SK-N-SH (cell line): ENCODE measurements at regions not wholly inside any gene's neighbourhood (a gene's known extent, or its start where the extent isn't known, plus 50 kb on each side); places are given as distances from the start of the nearest gene placed in this dataset.

Source experiments
- CTCF ChIA-PET: fragments of 300-600, 350-600 bp; formaldehyde crosslinking; extraction: SDS; loops from one replicate; lab custom pipeline; 2021; lab: Yijun Ruan, JAX
- POLR2A ChIA-PET: fragments of 350-600 bp; sonication (Branson Sonifier 250); formaldehyde crosslinking; extraction: SDS; loops from one replicate; lab custom pipeline; 2020; ENCODE audit warnings: antibody characterized with exemption, inconsistent platforms; lab: Yijun Ruan, JAX
- DNase-seq: peaks from one replicate; pipeline ENCODE4 v3.0.0; 2012
- H2AFZ ChIP-seq: fragments of 200-600 bp; sonication (generic); 2 replicates; pipeline ENCODE4 v1.8.1; 2016; ENCODE audit warnings: antibody characterized with exemption, mild to moderate bottlenecking, low read depth
- H3F3A ChIP-seq: fragments of 200-600 bp; sonication (generic); replicated peaks from 2 replicates; pipeline ENCODE3; 2016; ENCODE audit warnings: antibody characterized with exemption, mild to moderate bottlenecking; ENCODE audit not compliant: insufficient read depth
- H3K27ac ChIP-seq, 2 experiments: fragments of 200-500 bp in 1 of 2; fragments of 200-600 bp in 1 of 2; sonication (Bioruptor generic) in 1 of 2; sonication (generic), shearing (Covaris generic) in 1 of 2; 2 replicates each; pipeline versions ENCODE4 v1.5.1 to v1.6.1; 2014 to 2016; ENCODE audit warnings: low read depth in 2 of 2, inconsistent platforms in 1 of 2, low read length in 1 of 2, mild to moderate bottlenecking in 1 of 2, mixed read lengths in 1 of 2
- H3K27me3 ChIP-seq: fragments of 200-600 bp; sonication (generic), shearing (Covaris generic); 2 replicates; pipeline ENCODE4 v1.6.1; 2016; ENCODE audit warnings: mixed run types; ENCODE audit not compliant: insufficient read depth
- H3K36me3 ChIP-seq, 2 experiments: fragments of 200-500 bp in 1 of 2; fragments of 200-600 bp in 1 of 2; sonication (Bioruptor generic) in 1 of 2; sonication (generic) in 1 of 2; replicated peaks in 1 of 2; 2 replicates each; pipeline versions ENCODE3 to v1.5.1; 2014 to 2016; ENCODE audit warnings: low read length in 1 of 2, mild to moderate bottlenecking in 1 of 2; ENCODE audit not compliant: insufficient read depth in 2 of 2, control insufficient read depth in 1 of 2
- H3K4me1 ChIP-seq, 2 experiments: fragments of 200-500 bp in 1 of 2; fragments of 200-600 bp in 1 of 2; sonication (Bioruptor generic) in 1 of 2; sonication (generic), shearing (Covaris generic) in 1 of 2; 2 replicates each; pipeline versions ENCODE4 v1.5.1 to v1.6.1; 2014 to 2016; ENCODE audit warnings: low read depth in 1 of 2, low read length in 1 of 2, mixed run types in 1 of 2; ENCODE audit not compliant: insufficient read depth in 2 of 2, control insufficient read depth in 1 of 2
- H3K4me2 ChIP-seq: fragments of 200-600 bp; sonication (generic), shearing (Covaris generic); 2 replicates; pipeline ENCODE4 v1.6.1; 2017; ENCODE audit warnings: mixed run types
- H3K4me3 ChIP-seq, 2 experiments: fragments of 200-500 bp in 1 of 2; fragments of 200-600 bp in 1 of 2; sonication (Bioruptor generic) in 1 of 2; sonication (generic), shearing (Covaris generic) in 1 of 2; 2 replicates each; pipeline versions ENCODE4 v1.5.1 to v1.8.1; 2014 to 2016; ENCODE audit warnings: low read depth in 2 of 2, inconsistent platforms in 1 of 2, low read length in 1 of 2, mild to moderate bottlenecking in 1 of 2, mixed read lengths in 1 of 2, moderate library complexity in 1 of 2
- H3K79me2 ChIP-seq: fragments of 200-600 bp; sonication (generic); 2 replicates; pipeline ENCODE4 v1.8.1; 2017; ENCODE audit warnings: mild to moderate bottlenecking; ENCODE audit not compliant: insufficient read depth
- H3K9ac ChIP-seq: fragments of 200-600 bp; sonication (generic); 2 replicates; pipeline ENCODE4 v1.6.1; 2017; ENCODE audit warnings: mixed run types
- H3K9me2 ChIP-seq: fragments of 200-600 bp; sonication (generic); 2 replicates; pipeline ENCODE4 v1.6.1; 2017; ENCODE audit warnings: mixed run types
- H3K9me3 ChIP-seq: fragments of 200-600 bp; sonication (generic); 2 replicates; pipeline ENCODE4 v1.6.1; 2017; ENCODE audit warnings: mixed run types, mild to moderate bottlenecking, moderate library complexity
- H4K20me1 ChIP-seq: fragments of 200-600 bp; sonication (generic); 2 replicates; pipeline ENCODE4 v1.6.1; 2017; ENCODE audit warnings: mild to moderate bottlenecking, mixed run types; ENCODE audit not compliant: insufficient read depth
- EZH2phosphoT487 ChIP-seq: fragments of 200-600 bp; sonication (generic); IDR thresholded peaks from 2 replicates; pipeline ENCODE4 v1.6.1; 2017; ENCODE audit warnings: low read depth, mixed run types, mild to moderate bottlenecking, antibody characterized with exemption, moderate library complexity, borderline replicate concordance
- FOSL2 ChIP-seq: IDR thresholded peaks from 2 replicates; pipeline ENCODE4 v1.4.0; 2012; ENCODE audit warnings: low read depth, mild to moderate bottlenecking, moderate library complexity, borderline replicate concordance
- FOXJ3 ChIP-seq: sonication (generic); formaldehyde crosslinking; IDR thresholded peaks from 2 replicates; pipeline ENCODE4 v1.5.1; 2020; ENCODE audit warnings: mild to moderate bottlenecking, missing genetic modification reagents
- FOXM1 ChIP-seq: IDR thresholded peaks from 2 replicates; pipeline ENCODE4 v1.4.0; 2012; ENCODE audit warnings: low read depth, mild to moderate bottlenecking
- GABPA ChIP-seq: IDR thresholded peaks from 2 replicates; pipeline ENCODE4 v1.4.0; 2012; ENCODE audit warnings: low read depth, mild to moderate bottlenecking
- GATA2 ChIP-seq: sonication (generic); formaldehyde crosslinking; IDR thresholded peaks from 2 replicates; pipeline ENCODE4 v1.5.0; 2020; ENCODE audit warnings: mild to moderate bottlenecking, missing genetic modification reagents
- NRF1 ChIP-seq: IDR thresholded peaks from 2 replicates; pipeline ENCODE4 v1.6.1; 2012; ENCODE audit warnings: low read depth, mild to moderate bottlenecking, low read length
- RCOR1 ChIP-seq: fragments of 150-350 bp; IDR thresholded peaks from 2 replicates; pipeline ENCODE4 v1.6.1; 2017; ENCODE audit warnings: antibody characterized with exemption, low read length
- RFX5 ChIP-seq: IDR thresholded peaks from 2 replicates; pipeline ENCODE4 v1.6.1; 2012; ENCODE audit warnings: mild to moderate bottlenecking, improper control_type of control experiment, low read length
- RXRA ChIP-seq: IDR thresholded peaks from 2 replicates; pipeline ENCODE4 v1.4.0; 2012; ENCODE audit warnings: low read depth, mild to moderate bottlenecking, borderline replicate concordance
- SMC3 ChIP-seq: IDR thresholded peaks from 2 replicates; pipeline ENCODE4 v1.6.1; 2012; ENCODE audit warnings: low read depth, low read length, improper control_type of control experiment
- TCF12 ChIP-seq: IDR thresholded peaks from 2 replicates; pipeline ENCODE4 v1.4.0; 2012
- WGBS: methylation state at CpG from one replicate; pipeline ENCODE4 v1.1.6; 2017; ENCODE audit warnings: low lambda C conversion rate; 5-methylcytosine and 5-hydroxymethylcytosine counted together
- TF ChIP-seq, protein P1 (sequence below): fragments of 150-350 bp; IDR thresholded peaks from 2 replicates; pipeline ENCODE4 v1.6.1; 2016; ENCODE audit warnings: mild to moderate bottlenecking, low read depth, low read length
- TF ChIP-seq, protein P2 (sequence below): IDR thresholded peaks from 2 replicates; pipeline ENCODE4 v1.4.0; 2012; ENCODE audit warnings: low read depth, borderline replicate concordance
- TF ChIP-seq, protein P3 (sequence below): fragments of 150-350 bp; IDR thresholded peaks from 2 replicates; pipeline ENCODE4 v1.6.1; 2017; ENCODE audit warnings: antibody characterized with exemption, low read length, low read depth, borderline replicate concordance

DNA sequence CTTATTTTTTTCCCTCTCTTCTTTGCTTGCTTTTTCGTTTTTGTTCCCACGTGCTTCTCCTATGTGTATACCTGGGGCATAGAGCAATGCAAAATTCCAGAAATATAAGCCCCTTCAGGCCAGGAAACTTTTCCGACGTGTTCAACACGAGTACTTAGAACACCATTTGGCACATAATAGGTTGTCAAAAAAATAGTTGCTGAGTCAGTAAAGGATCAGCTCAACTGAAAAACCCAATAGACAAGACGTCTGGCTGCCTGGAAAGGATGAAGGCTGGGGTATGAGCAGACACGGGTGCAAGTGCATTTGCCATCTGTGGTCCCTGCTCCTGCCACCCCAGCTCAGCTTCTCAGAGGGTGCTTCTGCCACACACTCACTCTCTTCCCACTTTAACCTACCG, 823.0 kb upstream of the SOX11 start:
- TF ChIP-seq GABPA (no peak), RXRA (no peak), RCOR1 (no peak), FOXM1 (no peak), TCF12 (no peak), FOXJ3 (CRISPR knock-in tag) (no peak), SMC3 (no peak), EZH2phosphoT487 (no peak), NRF1 (no peak)
- TF ChIP-seq, protein P1, sequence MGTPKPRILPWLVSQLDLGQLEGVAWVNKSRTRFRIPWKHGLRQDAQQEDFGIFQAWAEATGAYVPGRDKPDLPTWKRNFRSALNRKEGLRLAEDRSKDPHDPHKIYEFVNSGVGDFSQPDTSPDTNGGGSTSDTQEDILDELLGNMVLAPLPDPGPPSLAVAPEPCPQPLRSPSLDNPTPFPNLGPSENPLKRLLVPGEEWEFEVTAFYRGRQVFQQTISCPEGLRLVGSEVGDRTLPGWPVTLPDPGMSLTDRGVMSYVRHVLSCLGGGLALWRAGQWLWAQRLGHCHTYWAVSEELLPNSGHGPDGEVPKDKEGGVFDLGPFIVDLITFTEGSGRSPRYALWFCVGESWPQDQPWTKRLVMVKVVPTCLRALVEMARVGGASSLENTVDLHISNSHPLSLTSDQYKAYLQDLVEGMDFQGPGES: no peak
- TF ChIP-seq, protein P2, sequence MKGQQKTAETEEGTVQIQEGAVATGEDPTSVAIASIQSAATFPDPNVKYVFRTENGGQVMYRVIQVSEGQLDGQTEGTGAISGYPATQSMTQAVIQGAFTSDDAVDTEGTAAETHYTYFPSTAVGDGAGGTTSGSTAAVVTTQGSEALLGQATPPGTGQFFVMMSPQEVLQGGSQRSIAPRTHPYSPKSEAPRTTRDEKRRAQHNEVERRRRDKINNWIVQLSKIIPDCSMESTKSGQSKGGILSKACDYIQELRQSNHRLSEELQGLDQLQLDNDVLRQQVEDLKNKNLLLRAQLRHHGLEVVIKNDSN: no peak
- TF ChIP-seq, all 33 proteins: peak for 0
- Histone ChIP-seq H3K36me3 (no peaks in the 10 kb centered on the region), H2AFZ (no peak overlapping the region), H3K9me2 (no peaks in the 10 kb centered on the region), H3F3A (no peaks in the 10 kb centered on the region), H3K4me3 (no peak overlapping the region), H3K9ac (no peak overlapping the region), H3K27ac (no peak overlapping the region), H3K79me2 (no peaks in the 10 kb centered on the region), H3K4me2 (no peak overlapping the region), H3K27me3 (no peaks in the 10 kb centered on the region), H4K20me1 (no peaks in the 10 kb centered on the region), H3K4me1 (peaks cover 0 to 9% of the 10 kb centered on the region in 2 experiments; a peak in 2 of 4 replicates), H3K9me3 (no peaks in the 10 kb centered on the region)
- DNase-seq: no peak
- WGBS: 29% methylated on average over 8 of the region's 8 CpGs
- POLR2A ChIA-PET: no interaction called here
- CTCF ChIA-PET: interaction anchor here (1.2 kb wide), 1 partner anchor 21 kb away, joined by 5 read pairs; no protein-coding TSS in a partner anchor

DNA sequence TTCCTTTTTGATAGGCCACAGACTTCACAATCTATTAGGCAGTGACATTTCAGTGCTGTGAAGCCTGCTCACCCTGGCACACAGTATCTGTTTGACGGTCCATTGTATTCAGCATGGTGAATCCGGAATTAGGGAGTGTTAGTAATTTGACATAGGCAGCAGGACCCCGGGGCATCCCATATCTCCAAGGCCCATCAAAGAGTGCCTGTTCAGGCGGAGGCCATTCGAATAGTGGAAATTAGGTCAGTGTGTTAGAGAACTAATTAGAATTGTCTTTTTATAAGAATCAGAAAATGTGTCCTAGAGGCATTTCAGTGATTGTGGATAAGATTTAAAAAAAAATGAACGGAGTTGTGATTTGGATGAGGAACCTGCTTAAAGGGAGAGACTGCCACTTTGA, 818.8 kb upstream of the SOX11 start:
- no peaks in the 10 kb centered on the region for H4K20me1 ChIP-seq
- no peaks in the 10 kb centered on the region for H3K27me3 ChIP-seq
- H3K9ac ChIP-seq: no peak overlapping the region
- POLR2A ChIA-PET: no interaction called here
- no peak overlapping the region for H3K4me2 ChIP-seq
- CTCF ChIA-PET: no interaction called here
- H3F3A ChIP-seq: no peaks in the 10 kb centered on the region
- H3K4me1 ChIP-seq: peaks cover 0 to 9% of the 10 kb centered on the region in 2 experiments; a peak in 2 of 4 replicates
- WGBS: 7% methylated on average over 6 of the region's 6 CpGs
- H3K9me3 ChIP-seq: peaks cover 5% of the 10 kb centered on the region; the same call in 1 of the 2 replicates
- no peak overlapping the region for H3K4me3 ChIP-seq
- H3K9me2 ChIP-seq: no peaks in the 10 kb centered on the region
- no peaks in the 10 kb centered on the region for H3K36me3 ChIP-seq
- TF ChIP-seq, protein P3, sequence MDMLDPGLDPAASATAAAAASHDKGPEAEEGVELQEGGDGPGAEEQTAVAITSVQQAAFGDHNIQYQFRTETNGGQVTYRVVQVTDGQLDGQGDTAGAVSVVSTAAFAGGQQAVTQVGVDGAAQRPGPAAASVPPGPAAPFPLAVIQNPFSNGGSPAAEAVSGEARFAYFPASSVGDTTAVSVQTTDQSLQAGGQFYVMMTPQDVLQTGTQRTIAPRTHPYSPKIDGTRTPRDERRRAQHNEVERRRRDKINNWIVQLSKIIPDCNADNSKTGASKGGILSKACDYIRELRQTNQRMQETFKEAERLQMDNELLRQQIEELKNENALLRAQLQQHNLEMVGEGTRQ: no peak
- TF ChIP-seq, protein P2: no peak
- TF ChIP-seq RFX5 (no peak), FOSL2 (no peak), GATA2 (peak; percentile 75), RCOR1 (no peak)
- TF ChIP-seq, protein P1: no peak
- no peaks in the 10 kb centered on the region for H3K79me2 ChIP-seq
- no peak overlapping the region for H2AFZ ChIP-seq
- peak; percentile 58 for DNase-seq
- no peak overlapping the region for H3K27ac ChIP-seq
